GM23338 (cell line): ENCODE measurements at regions not wholly inside any gene's neighbourhood (a gene's known extent, or its start where the extent isn't known, plus 50 kb on each side); places are given as distances from the start of the nearest gene placed in this dataset.

Source experiments
- ATAC-seq: fragments of 200-7000 bp; cut with Tn5 transposase; 3 replicates; pipeline ENCODE4 v1.9.1; 2020
- DNase-seq: peaks from one replicate; pipeline ENCODE4 v3.0.0-alpha.2; 2015; ENCODE audit warnings: low spot score
- H2AFZ ChIP-seq: fragments of 200-600 bp; sonication (generic); 2 replicates; pipeline ENCODE4 v1.8.0; 2016; ENCODE audit warnings: antibody characterized with exemption, mild to moderate bottlenecking, moderate library complexity
- H3F3A ChIP-seq: fragments of 200-600 bp; sonication (generic); replicated peaks from 2 replicates; pipeline ENCODE4 v1.8.0; 2017; ENCODE audit warnings: antibody characterized with exemption, mixed run types, low read depth
- H3K27ac ChIP-seq: fragments of 200-600 bp; sonication (generic); 2 replicates; pipeline ENCODE4 v1.6.1; 2016; ENCODE audit warnings: low read depth
- H3K27me3 ChIP-seq: fragments of 200-600 bp; sonication (generic); 2 replicates; pipeline ENCODE4 v1.8.0; 2016; ENCODE audit warnings: mild to moderate bottlenecking, mixed run types, moderate library complexity; ENCODE audit not compliant: insufficient read depth
- H3K36me3 ChIP-seq: fragments of 200-600 bp; sonication (generic); 2 replicates; pipeline ENCODE4 v1.8.0; 2016; ENCODE audit warnings: mild to moderate bottlenecking; ENCODE audit not compliant: insufficient read depth
- H3K4me1 ChIP-seq: fragments of 200-600 bp; sonication (generic); 2 replicates; pipeline ENCODE4 v1.8.0; 2016; ENCODE audit warnings: mild to moderate bottlenecking, moderate library complexity; ENCODE audit not compliant: insufficient read depth
- H3K4me2 ChIP-seq: fragments of 200-600 bp; sonication (generic); 2 replicates; pipeline ENCODE4 v1.7.1; 2017; ENCODE audit warnings: mixed run types
- H3K4me3 ChIP-seq: fragments of 200-600 bp; sonication (generic); 2 replicates; pipeline ENCODE4 v1.6.1; 2016; ENCODE audit warnings: mixed run types
- H3K79me2 ChIP-seq: fragments of 200-600 bp; sonication (generic); replicated peaks from 2 replicates; pipeline ENCODE4 v1.8.0; 2017; ENCODE audit warnings: mild to moderate bottlenecking; ENCODE audit not compliant: insufficient read depth
- H3K9me2 ChIP-seq: fragments of 200-600 bp; sonication (generic); 2 replicates; pipeline ENCODE4 v1.8.0; 2017; ENCODE audit not compliant: insufficient read depth
- H4K20me1 ChIP-seq: fragments of 200-600 bp; sonication (generic); replicated peaks from 2 replicates; pipeline ENCODE4 v1.8.0; 2017; ENCODE audit warnings: mild to moderate bottlenecking; ENCODE audit not compliant: insufficient read depth
- H3K27ac Mint-ChIP-seq: 2 replicates; pipeline ENCODE4 v1.8.0; 2020; ENCODE audit warnings: inconsistent platforms, mild to moderate bottlenecking, moderate library complexity, mixed read lengths
- H3K27me3 Mint-ChIP-seq: 3 replicates; pipeline ENCODE4 v1.8.0; 2022; ENCODE audit warnings: low read depth, mild to moderate bottlenecking, moderate library complexity, mixed read lengths, inconsistent platforms; ENCODE audit not compliant: insufficient read depth, poor library complexity
- H3K36me3 Mint-ChIP-seq: 3 replicates; pipeline ENCODE4 v1.8.0; 2021; ENCODE audit warnings: low read depth, mild to moderate bottlenecking, inconsistent platforms, moderate library complexity, mixed read lengths
- H3K4me1 Mint-ChIP-seq: 3 replicates; pipeline ENCODE4 v1.8.0; 2020; ENCODE audit warnings: mild to moderate bottlenecking, inconsistent platforms, mixed read lengths
- H3K4me3 Mint-ChIP-seq: 3 replicates; pipeline ENCODE4 v1.8.0; 2021; ENCODE audit warnings: moderate library complexity, mild to moderate bottlenecking, inconsistent platforms, mixed read lengths
- H3K9me3 Mint-ChIP-seq: 3 replicates; pipeline ENCODE4 v1.8.0; 2020; ENCODE audit warnings: moderate library complexity, mild to moderate bottlenecking, inconsistent platforms, mixed read lengths
- CREB1 ChIP-seq: fragments of 250-450 bp; sonication (Bioruptor Pico); IDR thresholded peaks from 2 replicates; pipeline ENCODE4 v1.5.0; 2020; ENCODE audit warnings: low read depth, mild to moderate bottlenecking, moderate library complexity
- CTCF ChIP-seq, 2 experiments: fragments of 200-600 bp in 1 of 2; sonication (generic) in 1 of 2; conservative IDR thresholded peaks; 2 replicates each; pipeline versions ENCODE4 v1.5.1 to v1.6.1; 2016 to 2017; ENCODE audit warnings: antibody characterized with exemption in 2 of 2, low read depth in 2 of 2, mild to moderate bottlenecking in 2 of 2, moderate library complexity in 1 of 2
- ETS1 ChIP-seq: IDR thresholded peaks from 2 replicates; pipeline ENCODE4 v1.6.1; 2016; ENCODE audit warnings: antibody characterized with exemption
- EZH2 ChIP-seq: fragments of 200-600 bp; sonication (generic); IDR thresholded peaks from one replicate; pipeline ENCODE4 v1.8.0; 2017; ENCODE audit warnings: antibody characterized with exemption, mild to moderate bottlenecking, low read depth; ENCODE audit not compliant: unreplicated experiment
- EZH2phosphoT487 ChIP-seq: fragments of 200-600 bp; sonication (generic); IDR thresholded peaks from one replicate; pipeline ENCODE4 v1.8.1; 2018; ENCODE audit warnings: antibody characterized with exemption; ENCODE audit not compliant: unreplicated experiment
- JUNB ChIP-seq: IDR thresholded peaks from one replicate; pipeline ENCODE4 v1.6.1; 2016; ENCODE audit warnings: antibody characterized with exemption; ENCODE audit not compliant: unreplicated experiment
- NANOG ChIP-seq: IDR thresholded peaks from 2 replicates; pipeline ENCODE4 v1.6.1; 2016; ENCODE audit warnings: antibody characterized with exemption, borderline replicate concordance
- REST ChIP-seq: IDR thresholded peaks from one replicate; pipeline ENCODE4 v1.6.1; 2018; ENCODE audit warnings: antibody characterized with exemption; ENCODE audit not compliant: unreplicated experiment
- ZNF114 ChIP-seq: fragments of 250-450 bp; sonication (Bioruptor Pico); IDR thresholded peaks from 2 replicates; pipeline ENCODE4 v1.5.0; 2020; ENCODE audit warnings: mild to moderate bottlenecking, moderate library complexity
- ZNF331 ChIP-seq: fragments of 250-450 bp; sonication (Bioruptor Pico); IDR thresholded peaks from 2 replicates; pipeline ENCODE4 v1.5.0; 2020; ENCODE audit warnings: low read depth, mild to moderate bottlenecking, moderate library complexity

- Mint-ChIP-seq H3K4me1 (peaks cover 14% of the 10 kb centered on the region; the same call in 2 of the 3 replicates), H3K4me3 (no peak overlapping the region), H3K27ac (no peak overlapping the region), H3K27me3 (peaks cover 7% of the 10 kb centered on the region), H3K9me3 (peaks cover 94% of the 10 kb centered on the region), H3K36me3 (peaks cover 44% of the 10 kb centered on the region)
- Histone ChIP-seq H3K4me2 (peak overlapping the region; percentile 49), H3K36me3 (no peaks in the 10 kb centered on the region), H3K9me2 (peaks cover 5% of the 10 kb centered on the region; the same call in 1 of the 2 replicates), H2AFZ (no peak overlapping the region), H3K79me2 (no peaks in the 10 kb centered on the region), H4K20me1 (no peaks in the 10 kb centered on the region), H3K4me3 (0 out of 2 replicates have a peak overlapping the region, but pooled peaks have one; percentile 6), H3F3A (no peaks in the 10 kb centered on the region), H3K27me3 (no peaks in the 10 kb centered on the region), H3K27ac (peak overlapping the region; percentile 74), H3K4me1 (peaks cover 20% of the 10 kb centered on the region)
- peak; percentile 30 for DNase-seq
- ATAC-seq, result peak; percentile 51
- TF ChIP-seq CTCF (conservative IDR thresholded peaks at IDR 0.05; ENCODE audit: low read depth in 2 of 2), result no peak
- TF ChIP-seq EZH2, result no peak
- no peak for TF ChIP-seq JUNB
- TF ChIP-seq CREB1 (CRISPR knock-in tag), result no peak
- TF ChIP-seq NANOG, result peak; percentile 70; the same call in 1 of the 2 replicates
- no peak for TF ChIP-seq EZH2phosphoT487
- TF ChIP-seq ETS1, result no peak
Observed at GRCh38 chr18:78721981-78722380, 257.6 kb upstream of the SALL3 start.

- H3K9me2 ChIP-seq, result peaks cover 5% of the 10 kb centered on the region; the same call in 1 of the 2 replicates
- peaks cover 20% of the 10 kb centered on the region for H3K4me1 ChIP-seq
- no peak overlapping the region for H2AFZ ChIP-seq
- no peaks in the 10 kb centered on the region for H3K79me2 ChIP-seq
- peak overlapping the region; percentile 49 for H3K4me2 ChIP-seq
- 0 out of 2 replicates have a peak overlapping the region, but pooled peaks have one; percentile 6 for H3K4me3 ChIP-seq
- H4K20me1 ChIP-seq, result no peaks in the 10 kb centered on the region
- Mint-ChIP-seq H3K4me1 (peaks cover 14% of the 10 kb centered on the region; the same call in 2 of the 3 replicates), H3K36me3 (peaks cover 40% of the 10 kb centered on the region), H3K27ac (no peak overlapping the region), H3K9me3 (peaks cover 94% of the 10 kb centered on the region), H3K4me3 (no peak overlapping the region), H3K27me3 (peaks cover 7% of the 10 kb centered on the region)
- no peaks in the 10 kb centered on the region for H3F3A ChIP-seq
- no peak for ATAC-seq
- peak overlapping the region; percentile 74 for H3K27ac ChIP-seq
- no peaks in the 10 kb centered on the region for H3K36me3 ChIP-seq
- no peak for DNase-seq
- H3K27me3 ChIP-seq, result no peaks in the 10 kb centered on the region
- TF ChIP-seq EZH2phosphoT487, result no peak
- TF ChIP-seq ZNF114 (CRISPR knock-in tag), result no peak
- TF ChIP-seq CREB1 (CRISPR knock-in tag), result no peak
- TF ChIP-seq ZNF331 (CRISPR knock-in tag), result no peak
- no peak for TF ChIP-seq EZH2
- TF ChIP-seq NANOG, result no peak
- no peak for TF ChIP-seq REST
Observed at GRCh38 chr18:78722386-78722785, 257.2 kb upstream of the SALL3 start.
